GM19043 (cell line): ENCODE measurements at regions not wholly inside any gene's neighbourhood (a gene's known extent, or its start where the extent isn't known, plus 50 kb on each side); places are given as distances from the start of the nearest gene placed in this dataset.

ENCODE experiments used
- ATAC-seq: cut with Tn5 transposase; IDR thresholded peaks from one replicate; pipeline ENCODE4 v1.9.1; 2021; ENCODE audit warnings: low read depth; ENCODE audit not compliant: unreplicated experiment

DNA sequence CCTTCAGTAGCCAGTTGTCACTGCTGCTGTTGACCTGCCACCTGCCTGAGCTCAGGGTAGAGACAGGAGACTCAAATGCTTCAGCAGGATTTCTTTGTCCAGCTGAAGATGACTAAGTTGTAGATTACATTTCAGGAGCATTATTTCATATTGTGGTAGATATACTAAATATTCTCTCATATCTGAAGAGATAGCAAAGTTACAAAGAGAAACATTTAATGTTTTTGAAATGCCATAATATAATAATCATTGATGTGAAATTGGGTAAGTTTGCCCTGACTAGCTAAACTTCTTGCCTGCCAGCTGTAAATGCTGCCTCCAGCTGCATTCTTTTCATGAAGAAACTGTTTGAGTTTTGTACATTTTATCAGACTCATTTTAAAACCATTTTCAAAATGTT lies 247.6 kb upstream of the CNKSR2 start:
- no peak for ATAC-seq

DNA sequence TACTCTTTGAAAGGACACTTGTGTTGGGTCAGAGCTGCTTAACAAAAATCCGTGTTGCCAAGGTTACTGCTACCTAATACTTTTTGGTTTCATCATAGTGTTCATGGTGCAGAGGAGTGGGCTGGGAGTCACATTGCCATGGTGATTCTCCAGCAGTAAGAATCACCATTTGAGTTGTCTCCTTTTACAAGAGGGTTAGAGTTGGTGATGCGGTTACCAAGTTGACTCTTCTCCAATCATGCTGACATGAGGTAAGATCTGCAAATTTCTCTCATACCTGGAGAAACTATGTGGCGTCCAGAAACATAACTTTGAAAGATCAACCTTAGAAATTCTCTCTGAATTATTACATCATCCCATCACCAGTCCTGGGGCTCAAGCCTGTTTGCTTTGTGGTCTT lies 242.9 kb upstream of the CNKSR2 start:
- ATAC-seq: no peak

DNA sequence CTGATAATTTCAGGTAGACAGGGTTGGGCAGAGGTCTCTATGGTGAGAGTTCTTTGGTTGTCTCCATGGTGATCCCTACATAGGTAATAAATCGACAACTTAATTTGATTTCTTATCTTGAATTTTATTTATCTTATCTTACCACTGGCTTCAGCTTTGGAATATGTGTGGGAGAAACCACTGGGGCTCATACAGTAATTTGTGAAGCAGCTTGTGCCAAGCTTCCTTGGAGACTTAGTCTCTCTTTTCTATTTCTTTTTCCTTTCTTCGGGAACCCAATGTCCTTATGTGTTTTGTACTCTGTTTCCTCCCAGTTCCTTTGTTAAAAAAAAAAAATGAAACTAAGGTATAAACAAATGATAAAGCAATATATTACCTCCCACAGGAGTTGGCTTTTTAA lies 242.4 kb upstream of the CNKSR2 start:
- no peak for ATAC-seq

DNA sequence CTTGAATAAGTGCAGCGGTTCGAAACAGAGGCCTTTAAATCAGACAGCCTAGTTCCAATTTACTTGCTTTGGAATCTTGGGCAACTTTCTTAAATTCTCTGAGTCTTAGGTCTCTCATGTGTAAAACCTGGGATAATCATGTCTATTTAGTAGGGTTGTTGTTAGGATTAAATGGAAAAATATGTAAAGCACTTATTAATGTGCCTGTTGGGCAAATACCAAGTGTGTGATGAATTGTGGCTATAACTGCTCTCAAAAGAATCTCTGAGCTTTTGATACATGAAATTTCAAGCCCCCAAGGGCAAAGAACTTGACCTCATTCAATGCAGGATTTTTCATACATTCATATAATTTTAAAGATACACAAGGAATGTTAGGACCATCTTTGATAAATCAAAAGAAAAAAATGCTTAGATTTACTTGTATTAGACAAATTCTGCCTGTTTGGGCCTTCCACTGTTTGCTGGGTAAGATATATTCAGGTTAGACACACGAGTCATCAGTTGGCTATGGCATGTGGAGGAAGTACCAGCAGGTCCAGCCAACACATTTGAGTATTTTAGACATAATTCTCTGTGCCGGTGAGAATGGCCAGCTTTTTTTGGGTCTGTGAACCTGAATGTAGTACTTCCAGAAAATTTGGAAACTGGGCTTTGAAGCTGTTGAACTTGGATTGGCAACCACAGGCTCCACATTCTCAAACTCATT lies 241.4 kb upstream of the CNKSR2 start:
- no peak for ATAC-seq

DNA sequence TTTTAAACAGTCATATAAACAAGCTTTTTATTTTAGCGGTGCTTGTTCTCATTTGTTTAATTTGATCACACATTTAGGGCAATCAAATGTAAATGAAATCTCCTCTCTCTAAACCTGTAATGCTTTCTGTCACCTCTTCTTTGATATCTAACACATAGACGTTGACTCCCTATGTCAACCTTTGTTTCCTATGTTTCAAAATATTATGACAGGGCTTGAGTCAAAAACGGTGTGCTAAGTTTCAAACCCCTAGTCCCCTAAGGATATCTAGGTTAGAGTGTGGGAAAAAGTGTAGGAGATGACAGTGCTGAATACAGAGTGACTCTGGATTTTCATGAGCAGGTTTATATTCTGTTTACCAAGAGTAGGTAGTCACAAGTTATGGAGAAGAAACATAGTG lies 224.0 kb upstream of the CNKSR2 start:
- ATAC-seq: no peak

DNA sequence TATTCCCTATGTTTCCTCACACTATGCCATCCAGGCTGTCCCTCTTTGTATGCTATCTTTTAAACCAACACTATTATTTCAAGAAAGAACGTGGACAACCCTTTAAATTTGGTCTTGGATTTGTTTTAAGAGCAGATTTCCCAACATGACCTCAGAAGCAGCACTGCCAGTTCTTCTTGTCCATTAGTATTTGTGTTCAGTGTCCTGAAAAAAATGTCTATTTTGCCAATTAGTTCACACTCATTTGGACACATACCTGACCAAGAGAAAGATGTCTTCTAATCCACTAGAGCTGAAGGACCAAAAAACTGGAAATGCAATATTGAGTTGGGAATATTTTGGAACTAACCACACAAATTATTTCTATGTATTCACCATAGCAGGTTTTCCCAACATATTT lies 223.2 kb upstream of the CNKSR2 start:
- ATAC-seq: no peak

DNA sequence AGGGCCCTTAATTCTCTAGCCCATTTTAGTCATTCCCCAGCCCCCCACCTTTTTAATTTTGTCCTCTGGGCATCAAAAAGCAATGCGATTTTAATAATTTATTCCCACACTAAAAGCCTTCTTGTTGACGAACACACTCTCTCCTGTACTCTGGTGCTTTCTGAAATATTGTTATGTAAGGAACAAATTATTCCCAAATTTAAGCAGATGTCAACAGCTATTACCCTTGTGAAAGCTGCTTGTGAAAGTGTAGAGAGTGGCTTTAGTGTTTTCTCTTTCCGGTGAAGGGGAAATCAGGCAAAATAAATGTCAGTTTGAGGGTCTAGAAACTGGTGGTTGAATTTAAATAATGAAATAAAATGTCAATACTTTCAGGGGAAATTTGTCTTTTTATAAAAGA lies 221.2 kb upstream of the CNKSR2 start:
- ATAC-seq: no peak

DNA sequence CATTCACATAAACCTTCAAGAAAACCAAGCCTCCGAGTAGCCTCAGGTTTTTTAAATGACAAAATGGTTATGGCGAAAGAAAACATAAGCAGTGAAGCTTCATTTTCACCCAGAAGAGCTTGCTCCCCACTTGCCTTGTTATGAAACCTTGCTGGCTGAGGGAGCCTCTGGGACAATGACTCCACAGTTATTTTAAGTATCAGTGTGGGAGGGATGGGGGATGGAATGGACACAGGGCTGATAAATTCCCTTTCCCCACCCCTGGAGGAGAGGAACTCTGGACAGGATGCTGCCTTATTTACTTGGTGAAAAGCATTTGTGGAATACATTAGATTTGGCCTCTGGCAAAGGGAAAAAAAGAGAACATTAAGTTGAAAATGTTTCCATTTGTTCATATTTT lies 220.7 kb upstream of the CNKSR2 start:
- no peak for ATAC-seq

DNA sequence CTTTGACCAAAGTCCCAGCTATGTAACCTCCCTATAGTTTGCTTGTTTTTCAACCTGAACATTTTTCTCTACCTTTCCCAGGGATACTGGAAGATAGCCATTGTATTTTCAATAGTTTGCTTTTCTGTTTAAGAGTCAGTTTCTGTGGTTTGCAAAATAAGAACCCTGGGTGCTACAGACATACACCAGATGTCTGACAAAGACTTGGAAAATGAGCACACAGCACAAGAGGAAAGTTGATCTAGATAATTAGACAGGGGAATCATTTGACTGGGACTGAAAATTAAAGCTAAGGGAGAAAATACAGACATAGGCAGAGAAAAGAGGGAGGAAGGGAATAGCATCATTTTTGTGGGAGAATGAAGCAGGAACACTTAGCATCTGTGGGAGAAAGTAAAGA lies 218.3 kb upstream of the CNKSR2 start:
- ATAC-seq: no peak

DNA sequence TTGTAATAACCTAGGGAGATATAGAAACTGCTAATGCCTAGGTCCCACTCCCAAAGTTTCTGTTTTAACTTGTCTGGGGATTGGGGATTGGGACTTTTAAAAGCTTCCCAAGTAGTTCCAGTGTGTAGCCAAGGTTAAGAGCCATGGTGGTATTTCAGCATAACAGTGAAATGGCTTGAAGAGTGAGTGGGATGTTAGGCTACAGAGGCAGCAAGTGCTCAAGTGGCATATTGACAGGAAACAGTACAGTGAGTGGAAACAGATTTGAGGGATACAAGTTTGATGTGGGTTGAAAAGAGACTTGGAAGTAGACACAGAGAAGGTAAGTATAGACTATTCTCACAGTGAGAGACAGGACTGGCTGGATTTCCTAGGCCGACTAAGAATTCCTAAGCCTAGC lies 217.6 kb upstream of the CNKSR2 start:
- no peak for ATAC-seq

DNA sequence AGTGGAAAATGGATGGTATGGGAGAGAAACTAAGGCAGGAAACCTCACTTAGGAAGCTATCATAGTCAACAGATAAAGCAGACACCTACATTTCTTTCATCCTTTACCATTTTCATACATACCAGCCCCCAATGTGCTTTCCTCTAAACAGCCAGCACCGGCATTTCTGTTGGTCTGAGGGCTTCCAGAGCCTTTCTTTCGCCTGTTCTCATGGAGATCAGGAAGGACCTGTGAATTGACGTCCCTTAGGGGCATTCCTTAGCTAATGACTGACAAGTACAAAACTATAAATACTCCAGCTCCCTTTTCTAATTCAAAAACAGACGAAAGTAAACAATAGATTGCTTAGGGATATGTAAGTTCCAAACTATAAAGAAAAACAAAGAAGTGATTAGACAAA lies 215.5 kb upstream of the CNKSR2 start:
- ATAC-seq: no peak

DNA sequence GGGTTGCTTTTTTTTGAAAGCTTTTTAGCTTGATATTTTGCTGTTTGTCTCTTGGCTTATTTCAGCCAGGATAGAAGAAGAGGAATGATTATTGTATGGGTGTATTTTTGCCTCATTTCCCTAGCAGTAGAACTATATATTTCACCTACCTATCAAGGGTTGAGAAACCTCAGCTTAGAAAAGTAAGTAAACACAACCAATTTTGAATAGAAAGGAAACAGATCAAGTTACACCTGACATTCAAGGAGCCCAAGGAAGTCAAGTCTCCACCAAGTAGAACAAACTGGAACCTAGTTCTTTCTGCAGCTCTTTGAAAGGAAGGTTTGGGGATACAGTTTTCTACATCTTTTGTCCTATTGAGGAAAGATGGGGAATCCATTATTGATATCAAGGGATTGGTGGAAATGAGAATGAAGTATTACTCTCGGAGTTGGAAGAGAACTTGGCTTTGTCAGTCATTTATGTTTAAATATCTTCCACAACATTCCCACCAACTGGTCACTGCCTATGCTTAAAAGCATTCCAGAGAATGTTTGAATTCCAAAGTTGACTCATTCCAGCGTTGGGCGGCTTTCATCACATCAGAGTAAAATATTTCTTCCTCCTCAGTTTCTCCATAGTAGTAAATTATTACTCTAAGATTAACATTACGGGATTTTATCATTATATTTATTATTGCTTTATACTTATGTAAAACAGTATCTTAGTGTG lies 207.8 kb upstream of the CNKSR2 start:
- ATAC-seq: no peak

DNA sequence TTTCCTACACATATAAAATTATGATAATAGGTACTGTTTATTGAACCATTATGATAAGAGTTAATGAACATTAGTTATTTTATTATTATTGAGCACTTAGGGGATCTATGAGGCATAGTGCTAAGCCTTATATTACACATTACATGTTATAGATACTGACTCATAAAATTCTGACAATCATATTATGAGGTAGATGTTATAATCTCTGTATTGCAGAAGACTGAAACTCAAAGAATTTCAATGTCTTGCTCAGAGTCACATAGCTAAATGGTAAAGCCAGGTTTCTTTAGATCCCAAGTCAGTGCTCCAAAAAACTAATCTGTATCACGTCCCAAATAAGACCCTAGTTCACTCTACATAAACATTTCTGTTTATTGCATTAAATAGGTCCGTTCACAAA lies 207.2 kb upstream of the CNKSR2 start:
- no peak for ATAC-seq

DNA sequence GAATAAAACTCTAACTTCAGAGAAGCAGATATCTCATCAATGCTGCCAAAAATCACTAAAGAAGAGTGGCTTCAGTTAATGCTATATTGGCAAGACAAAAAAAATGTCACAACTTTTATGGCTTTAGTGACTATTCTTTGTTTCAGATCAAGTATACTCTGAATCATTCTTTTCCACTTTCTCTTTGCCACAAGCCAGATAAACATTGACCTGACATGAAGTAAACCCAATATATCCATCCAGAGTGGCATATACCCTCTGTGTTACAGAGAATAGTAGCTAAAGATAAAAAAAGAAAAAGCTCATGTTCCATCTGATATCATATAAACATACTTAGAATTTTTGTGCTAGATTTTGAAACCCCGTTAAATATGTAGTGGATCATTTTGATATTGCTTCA lies 206.7 kb upstream of the CNKSR2 start:
- no peak for ATAC-seq

DNA sequence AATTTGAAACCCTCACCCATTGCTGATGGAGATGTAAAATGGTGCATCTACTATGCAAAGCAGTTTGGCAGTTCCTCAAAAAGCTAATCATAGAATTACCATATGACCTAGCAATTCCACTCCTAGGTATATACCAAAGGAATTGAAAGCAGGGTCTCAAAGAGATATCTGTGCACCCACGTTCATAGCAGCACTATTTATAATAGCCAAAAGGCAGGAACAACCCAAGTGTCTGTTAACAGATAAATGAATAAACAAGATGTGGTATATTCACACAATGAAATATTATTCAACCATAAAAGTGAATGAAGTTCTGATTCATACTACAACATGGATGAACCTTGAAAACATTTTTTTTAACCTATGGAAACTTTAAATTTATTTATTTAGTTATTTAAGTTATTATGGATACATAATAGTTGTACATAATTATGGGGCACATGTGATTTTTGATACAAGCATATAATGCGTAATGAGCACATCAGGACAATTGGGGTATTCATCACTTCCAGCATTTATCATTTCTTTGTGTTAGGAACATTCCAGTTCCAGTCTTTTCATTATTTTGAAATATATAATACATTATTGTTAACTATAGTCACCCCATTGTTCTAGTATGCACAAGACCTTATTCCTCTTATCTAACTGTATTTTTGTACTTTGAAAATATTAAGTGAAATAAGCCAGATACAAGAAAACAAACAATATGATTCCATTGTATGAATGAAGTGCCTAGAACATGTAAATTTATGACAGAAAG lies 205.6 kb upstream of the CNKSR2 start:
- ATAC-seq: no peak

DNA sequence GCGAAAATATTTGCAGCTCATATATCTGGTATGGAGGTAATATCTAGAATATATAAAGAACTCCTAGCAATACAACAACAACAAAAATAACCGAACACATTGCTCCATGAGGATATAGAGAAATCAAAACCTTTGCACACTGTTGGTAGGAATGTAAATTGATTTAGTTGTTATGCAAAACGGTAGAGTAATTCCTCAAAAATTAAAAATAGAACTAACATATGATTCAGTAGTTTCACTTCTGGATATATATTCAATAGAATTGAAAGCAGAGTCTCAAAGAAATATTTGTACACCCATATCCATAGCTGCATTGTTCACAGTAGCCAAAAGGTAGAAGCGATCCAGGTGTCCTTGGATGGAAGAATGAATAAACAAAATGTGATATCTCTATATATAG lies 203.0 kb upstream of the CNKSR2 start:
- ATAC-seq: no peak

DNA sequence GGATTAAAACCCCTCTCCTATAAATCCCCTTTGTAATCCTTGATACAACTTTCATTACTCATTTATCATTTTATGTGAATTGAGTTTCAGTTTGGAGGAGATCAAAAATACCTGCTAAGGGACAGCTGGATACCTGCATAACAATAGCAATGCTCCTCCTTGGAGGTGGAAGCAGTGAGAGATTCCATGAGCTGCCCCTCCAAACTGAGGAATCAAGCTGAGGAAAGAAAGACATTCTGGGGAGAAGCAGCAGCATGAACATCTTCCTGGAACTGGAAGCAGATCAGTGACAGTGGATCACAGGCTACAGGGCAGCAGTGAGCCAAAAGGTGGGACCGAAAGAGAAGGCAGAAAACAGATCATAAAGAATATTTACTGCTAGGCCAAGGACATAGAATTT lies 199.8 kb upstream of the CNKSR2 start:
- ATAC-seq: no peak

DNA sequence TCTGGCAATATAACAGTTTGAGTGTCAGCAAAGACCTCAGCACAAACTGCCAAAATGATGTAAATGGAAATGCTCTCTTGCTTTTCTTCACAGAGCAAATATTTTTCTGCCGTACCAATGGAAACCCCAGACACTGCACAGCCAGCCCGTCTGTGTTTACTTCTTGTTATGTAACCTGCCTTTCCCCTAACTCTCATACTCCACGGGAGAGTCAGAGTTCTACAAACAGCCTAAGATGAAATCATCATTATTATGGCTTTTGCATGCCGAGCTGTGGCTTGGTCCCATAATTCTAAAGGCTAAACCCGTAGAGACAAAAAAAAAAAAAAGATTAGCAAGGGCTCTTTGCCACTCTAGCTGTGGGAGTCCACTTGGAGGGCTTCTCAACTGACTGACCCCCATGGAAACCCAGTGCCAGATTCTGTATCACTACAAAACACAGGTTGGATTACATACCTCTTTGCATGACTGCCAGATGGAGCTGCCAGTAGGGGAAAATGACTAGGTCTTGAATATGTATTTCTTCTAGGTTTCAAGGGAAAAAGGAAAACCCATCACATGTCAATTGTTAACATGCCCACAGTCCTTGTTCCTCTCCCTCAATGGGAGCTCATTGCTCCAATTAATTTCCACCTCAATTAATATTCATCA lies 197.2 kb upstream of the CNKSR2 start:
- ATAC-seq: no peak

DNA sequence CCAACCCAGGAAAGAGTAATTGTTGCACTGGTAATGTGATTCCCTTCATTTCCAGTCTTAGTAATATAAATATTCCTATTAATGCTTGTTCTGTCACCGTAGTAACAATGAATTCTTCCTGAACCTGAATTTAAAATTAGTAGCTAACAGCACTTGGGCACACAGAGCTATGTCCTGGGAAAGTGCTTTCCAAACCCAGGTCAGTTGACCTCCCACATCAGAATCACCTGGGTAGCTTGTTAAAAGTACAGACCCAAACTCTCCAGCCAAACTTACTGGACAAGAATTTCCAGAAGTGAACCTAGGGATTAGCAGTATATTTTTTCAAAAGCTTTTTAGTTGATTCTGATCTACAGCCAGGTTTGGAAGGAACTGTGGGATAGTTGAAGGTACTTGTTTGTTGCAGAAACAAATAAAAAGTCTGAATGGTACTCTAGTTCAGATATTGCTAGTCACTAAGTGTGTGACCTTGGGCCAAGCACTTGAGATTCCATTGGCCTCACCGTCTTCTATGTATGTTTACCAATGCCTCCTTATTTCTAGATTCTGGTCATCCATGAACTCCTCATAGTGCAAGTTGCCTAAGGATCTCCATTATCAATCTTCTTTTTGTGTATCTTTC lies 192.9 kb upstream of the CNKSR2 start:
- no peak for ATAC-seq

DNA sequence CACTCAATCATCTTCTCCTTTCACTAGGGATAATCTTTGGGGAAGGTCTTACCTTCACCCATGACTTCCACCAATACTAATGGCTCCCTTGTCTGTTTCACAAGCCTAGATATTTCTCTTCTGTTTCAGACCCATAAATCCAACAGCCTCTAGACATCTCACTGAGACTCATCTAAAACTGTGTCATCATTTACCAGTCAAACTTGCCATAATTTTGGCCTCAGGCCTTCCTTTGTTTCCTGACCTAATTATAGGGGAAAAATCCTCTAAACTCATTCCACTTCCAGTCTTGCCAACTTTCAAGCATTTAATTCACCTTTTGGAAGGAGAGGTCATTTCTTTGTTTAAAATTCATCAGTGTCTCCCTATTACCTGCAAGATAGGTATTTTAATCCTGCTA lies 181.0 kb upstream of the CNKSR2 start:
- ATAC-seq: no peak

DNA sequence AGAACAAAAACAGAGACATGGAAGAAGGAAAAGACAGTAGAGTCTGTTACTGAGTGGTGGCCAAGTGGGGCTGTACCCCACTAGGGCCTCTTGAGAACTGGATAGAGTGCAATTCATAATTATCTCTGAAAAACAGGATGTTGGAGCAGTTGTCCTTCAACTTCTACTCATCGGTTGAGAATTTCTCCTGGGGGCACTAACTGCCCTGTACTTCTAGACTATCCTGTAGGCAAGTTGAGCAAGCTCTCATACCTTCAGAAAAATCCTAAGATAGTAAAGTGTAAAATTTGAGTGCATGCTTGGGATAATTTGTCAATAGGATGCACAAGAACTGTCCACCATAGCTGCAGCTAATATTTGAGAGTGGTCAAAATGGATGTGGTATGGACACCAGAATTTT lies 179.7 kb upstream of the CNKSR2 start:
- ATAC-seq: no peak
